SU-DHL-6 (cell line): ENCODE measurements at regions not wholly inside any gene's neighbourhood (a gene's known extent, or its start where the extent isn't known, plus 50 kb on each side); places are given as distances from the start of the nearest gene placed in this dataset.

ENCODE experiments used
- H2AFZ ChIP-seq: fragments of 200-600 bp; sonication (generic); 2 replicates; pipeline ENCODE4 v1.6.1; 2014; ENCODE audit warnings: low read depth, mild to moderate bottlenecking, moderate library complexity, mixed read lengths, antibody characterized with exemption, low read length; ENCODE audit not compliant: severe bottlenecking
- H3F3A ChIP-seq: fragments of 200-600 bp; shearing (Covaris generic); 2 replicates; pipeline ENCODE4 v1.6.0; 2016; ENCODE audit warnings: antibody characterized with exemption, mild to moderate bottlenecking; ENCODE audit not compliant: insufficient read depth
- H3K27ac ChIP-seq: fragments of 200-600 bp; sonication (generic); 2 replicates; pipeline ENCODE4 v1.5.1; 2016; ENCODE audit warnings: low read depth, mild to moderate bottlenecking, low read length, moderate library complexity, mixed read lengths
- H3K27me3 ChIP-seq: fragments of 200-600 bp; sonication (generic), shearing (Covaris generic); 2 replicates; pipeline ENCODE4 v1.6.0; 2014; ENCODE audit warnings: mild to moderate bottlenecking, low read length
- H3K36me3 ChIP-seq: fragments of 200-600 bp; sonication (generic); 2 replicates; pipeline ENCODE4 v1.6.1; 2014; ENCODE audit warnings: mild to moderate bottlenecking, low read length, mixed read lengths
- H3K4me2 ChIP-seq: fragments of 300-600, 200-600 bp; shearing (Covaris generic), sonication (generic); 2 replicates; pipeline ENCODE4 v1.6.0; 2014; ENCODE audit warnings: low read length, low read depth, mild to moderate bottlenecking; ENCODE audit not compliant: poor library complexity, severe bottlenecking
- H3K4me3 ChIP-seq: fragments of 200-600 bp; sonication (generic); 2 replicates; pipeline ENCODE4 v1.5.1; 2014; ENCODE audit warnings: antibody characterized with exemption, low read length, mild to moderate bottlenecking, mixed read lengths; ENCODE audit not compliant: insufficient read depth, poor library complexity, severe bottlenecking
- H3K79me2 ChIP-seq: fragments of 200-600 bp; sonication (generic); 2 replicates; pipeline ENCODE4 v1.6.1; 2014; ENCODE audit warnings: mild to moderate bottlenecking, low read length, moderate library complexity; ENCODE audit not compliant: insufficient read depth
- H3K9ac ChIP-seq: fragments of 200-600 bp; sonication (generic); 2 replicates; pipeline ENCODE4 v1.7.0; 2014; ENCODE audit warnings: mild to moderate bottlenecking, low read length
- H3K9me2 ChIP-seq: fragments of 200-600 bp; sonication (generic); replicated peaks from 2 replicates; pipeline ENCODE4 v1.6.1; 2014; ENCODE audit warnings: low read length; ENCODE audit not compliant: insufficient read depth
- H3K9me3 ChIP-seq: fragments of 200-600 bp; sonication (generic); 2 replicates; pipeline ENCODE4 v1.6.1; 2014; ENCODE audit warnings: low read length, mixed read lengths; ENCODE audit not compliant: insufficient read depth
- H4K20me1 ChIP-seq: fragments of 200-600 bp; sonication (generic); 2 replicates; pipeline ENCODE4 v1.6.1; 2014; ENCODE audit warnings: low read depth, mild to moderate bottlenecking, antibody characterized with exemption, low read length, moderate library complexity, mixed read lengths
- CTCF ChIP-seq: fragments of 200-600 bp; sonication (generic); IDR thresholded peaks from one replicate; pipeline ENCODE4 v1.5.1; 2017; ENCODE audit warnings: antibody characterized with exemption, mild to moderate bottlenecking, low read length, moderate library complexity; ENCODE audit not compliant: insufficient read depth, poor library complexity, severe bottlenecking
- EZH2phosphoT487 ChIP-seq: fragments of 200-600 bp; sonication (generic), shearing (Covaris generic); conservative IDR thresholded peaks from 2 replicates; pipeline ENCODE4 v1.6.1; 2018; ENCODE audit warnings: mild to moderate bottlenecking, antibody characterized with exemption, low read length, moderate library complexity, mixed read lengths

- no peaks in the 10 kb centered on the region for H3K9me3 ChIP-seq
- no peak overlapping the region for H3K9ac ChIP-seq
- H3K9me2 ChIP-seq, result no peaks in the 10 kb centered on the region
- H3K27me3 ChIP-seq, result no peaks in the 10 kb centered on the region
- no peak overlapping the region for H3K4me3 ChIP-seq
- H4K20me1 ChIP-seq, result no peaks in the 10 kb centered on the region
- no peaks in the 10 kb centered on the region for H3F3A ChIP-seq
- H2AFZ ChIP-seq, result no peak overlapping the region
- H3K27ac ChIP-seq, result no peak overlapping the region
- no peak for TF ChIP-seq EZH2phosphoT487
- no peak for TF ChIP-seq CTCF
- no peak overlapping the region for H3K4me2 ChIP-seq
- H3K79me2 ChIP-seq, result no peaks in the 10 kb centered on the region
- no peaks in the 10 kb centered on the region for H3K36me3 ChIP-seq
These were observed 187.5 kb upstream of the SLC38A2 start for GRCh38 chr12:46560089-46560488.

GRCh38 chr12:46559311-46559710, 186.7 kb upstream of the SLC38A2 start:
- Histone ChIP-seq H2AFZ (no peak overlapping the region), H3K4me3 (no peak overlapping the region), H3K4me2 (no peak overlapping the region), H3K36me3 (no peaks in the 10 kb centered on the region), H3K9me2 (no peaks in the 10 kb centered on the region), H3K9me3 (no peaks in the 10 kb centered on the region), H4K20me1 (no peaks in the 10 kb centered on the region), H3K27ac (no peak overlapping the region), H3K79me2 (no peaks in the 10 kb centered on the region), H3K9ac (no peak overlapping the region), H3F3A (no peaks in the 10 kb centered on the region), H3K27me3 (no peaks in the 10 kb centered on the region)
- TF ChIP-seq CTCF (no peak), EZH2phosphoT487 (no peak)

GRCh38 chr12:46558677-46559076, 186.1 kb upstream of the SLC38A2 start:
- no peak for TF ChIP-seq EZH2phosphoT487
- TF ChIP-seq CTCF, result no peak
- H3K9me3 ChIP-seq, result no peaks in the 10 kb centered on the region
- H4K20me1 ChIP-seq, result no peaks in the 10 kb centered on the region
- H3K4me2 ChIP-seq, result no peak overlapping the region
- H3K36me3 ChIP-seq, result no peaks in the 10 kb centered on the region
- no peak overlapping the region for H2AFZ ChIP-seq
- H3K9me2 ChIP-seq, result no peaks in the 10 kb centered on the region
- no peaks in the 10 kb centered on the region for H3K27me3 ChIP-seq
- H3F3A ChIP-seq, result no peaks in the 10 kb centered on the region
- H3K27ac ChIP-seq, result no peak overlapping the region
- H3K4me3 ChIP-seq, result no peak overlapping the region
- no peaks in the 10 kb centered on the region for H3K79me2 ChIP-seq
- no peak overlapping the region for H3K9ac ChIP-seq
